ENCODE measurements at regions not wholly inside any gene's neighbourhood (a gene's known extent, or its start where the extent isn't known, plus 50 kb on each side); places are given as distances from the start of the nearest gene placed in this dataset.
A peak's percentile ranks its signal among the peaks of the same experiment; 100 is the strongest.

DNA sequence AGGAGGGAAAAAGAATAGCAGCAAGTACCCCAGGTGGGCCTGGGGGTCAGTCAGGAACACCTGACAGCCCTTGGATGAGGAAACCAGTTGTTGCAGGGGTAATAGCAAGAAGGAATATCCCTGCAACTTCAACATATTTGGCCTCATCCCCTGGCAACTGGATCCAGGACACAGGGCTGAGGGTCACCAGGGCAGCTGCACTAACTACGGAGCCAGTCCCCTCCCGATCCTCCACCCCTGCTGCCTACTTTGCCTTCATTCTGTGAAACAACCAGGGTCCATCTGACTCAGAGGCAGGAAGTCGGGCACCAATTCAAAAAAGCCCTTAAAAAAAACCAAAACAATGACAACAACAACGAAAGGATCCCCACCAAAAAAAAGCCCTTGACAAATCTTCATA lies 52.9 kb downstream of the FRMPD3 start:
- no peak for DNase-seq

DNA sequence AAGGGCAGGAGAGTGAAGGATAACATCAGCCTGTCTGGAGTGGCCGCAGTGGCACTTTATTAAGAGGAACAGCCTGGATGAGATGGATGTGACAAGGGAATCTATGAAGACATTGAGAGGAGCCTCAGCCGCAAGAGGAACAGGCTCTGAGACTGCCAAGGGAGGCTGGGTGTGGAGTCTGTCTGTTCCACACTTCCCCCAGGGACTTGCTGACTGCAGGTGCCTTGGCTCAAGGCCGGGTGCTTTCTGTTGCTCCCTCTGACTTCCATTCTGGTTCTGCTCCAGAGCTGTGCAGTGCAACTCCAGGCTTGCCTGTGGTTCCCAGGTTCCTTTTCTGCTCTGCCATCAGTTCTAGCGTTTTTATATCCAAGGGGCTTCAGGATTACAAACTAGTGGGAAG lies 54.6 kb downstream of the FRMPD3 start:
- ATAC-seq (no peak), DNase-seq (no peak)
- intact Hi-C loops (cut with micrococcal nuclease), result no loop called here

More for the DNA sequence above, 52.9 kb downstream of the FRMPD3 start:
- intact Hi-C loops (cut with micrococcal nuclease), result no loop called here
- ATAC-seq, result no peak

DNA sequence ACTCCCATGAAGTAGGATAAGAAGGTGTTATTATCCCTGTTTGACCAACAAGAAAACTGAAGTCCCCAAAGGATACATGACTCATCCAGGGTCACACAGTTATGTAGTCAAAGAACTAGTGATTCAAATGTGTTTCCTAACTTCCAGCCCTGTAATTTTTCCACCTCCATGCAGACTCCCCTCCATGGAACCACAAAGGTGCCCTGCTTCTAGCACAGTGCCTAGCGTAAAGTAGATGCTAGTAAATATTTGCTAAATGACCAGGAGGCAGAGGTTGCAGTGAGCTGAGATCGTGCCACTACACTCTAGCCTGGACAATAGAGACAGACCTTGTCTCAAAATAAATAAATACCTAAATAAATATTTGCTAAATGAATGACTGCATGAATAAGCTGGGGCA lies 55.8 kb downstream of the FRMPD3 start:
- no peak for DNase-seq
- intact Hi-C loops (cut with micrococcal nuclease), result no loop called here
- ATAC-seq, result no peak

DNA sequence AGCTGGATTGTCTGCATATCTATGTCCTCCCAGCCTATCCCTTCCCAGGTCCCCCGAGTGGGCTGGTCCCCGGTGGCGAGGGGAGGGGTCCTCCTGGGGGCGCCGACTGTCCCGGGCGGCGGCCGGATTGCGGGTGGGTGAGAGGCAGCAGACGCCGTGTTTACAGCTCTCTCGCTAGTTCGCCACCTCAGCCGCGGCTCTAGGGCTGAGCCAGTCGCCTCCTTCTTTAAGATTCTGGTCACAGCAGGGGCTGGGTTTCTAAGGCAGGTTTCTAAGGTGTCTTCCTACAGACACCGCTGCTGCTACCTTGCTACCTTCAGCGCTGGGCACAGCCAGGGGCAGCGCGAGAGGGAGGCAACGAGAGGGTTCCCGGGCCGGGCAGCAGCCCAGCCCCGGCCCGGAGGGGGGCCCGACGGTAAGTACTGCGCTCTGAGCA lies 57.2 kb downstream of the FRMPD3 start:
- no peak for ATAC-seq
- intact Hi-C loops (cut with micrococcal nuclease), result no loop called here

DNA sequence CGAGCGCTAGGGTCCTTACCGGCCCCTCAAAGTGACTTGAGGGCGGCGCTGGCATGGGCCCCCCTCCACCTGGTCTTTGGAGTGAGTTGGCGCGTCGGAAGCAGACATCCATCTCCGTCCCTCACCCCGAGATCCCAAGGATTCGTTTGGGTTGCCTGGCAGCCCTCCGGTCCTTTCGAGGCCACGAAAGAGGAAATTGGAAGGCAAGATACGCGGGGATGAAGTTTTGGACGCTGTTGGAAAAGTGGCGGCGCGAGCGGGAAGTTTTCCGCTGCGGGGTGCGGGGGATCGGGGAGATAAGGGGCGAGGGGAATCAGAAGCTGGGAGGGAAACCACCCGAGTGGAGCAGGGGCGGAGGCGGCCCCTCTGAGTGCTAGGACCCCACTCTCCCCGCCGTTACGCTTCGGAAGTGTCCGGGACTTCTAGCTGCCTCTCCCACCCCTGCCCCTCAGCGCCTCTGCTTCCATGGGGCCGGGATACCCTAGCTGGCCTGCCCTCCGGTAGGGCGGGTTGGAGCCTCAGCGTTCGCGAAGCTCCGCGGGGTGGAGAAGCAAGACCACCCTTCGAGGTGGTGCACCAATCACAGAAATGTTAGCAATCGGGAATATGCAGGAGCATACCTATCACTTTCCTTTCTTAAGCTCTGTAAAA lies 57.8 kb downstream of the FRMPD3 start:
- intact Hi-C loops (cut with micrococcal nuclease), result no loop called here
- DNase-seq, result no peak
- ATAC-seq, result no peak

More for the DNA sequence above, 57.2 kb downstream of the FRMPD3 start:
- no peak for DNase-seq

DNA sequence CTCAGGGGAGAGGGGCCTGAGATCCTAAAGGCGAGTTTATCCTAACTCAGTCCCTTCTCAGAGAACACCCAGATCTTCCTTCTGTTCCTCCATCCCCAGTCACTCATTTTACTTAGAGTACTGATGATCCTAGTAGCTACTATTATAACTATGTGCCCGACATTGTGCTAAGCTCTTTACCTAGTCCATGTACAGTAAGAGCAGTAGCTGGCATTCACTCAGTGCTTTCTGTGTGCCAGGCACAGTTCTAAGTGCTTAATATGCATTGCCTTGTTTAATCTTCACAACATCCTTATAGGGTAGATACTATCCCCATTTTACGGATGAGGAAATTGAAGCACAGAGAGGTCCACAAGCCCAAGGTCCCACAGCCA lies 58.3 kb downstream of the FRMPD3 start:
- intact Hi-C loops (cut with micrococcal nuclease), result no loop called here
- ATAC-seq (no peak), DNase-seq (no peak)

DNA sequence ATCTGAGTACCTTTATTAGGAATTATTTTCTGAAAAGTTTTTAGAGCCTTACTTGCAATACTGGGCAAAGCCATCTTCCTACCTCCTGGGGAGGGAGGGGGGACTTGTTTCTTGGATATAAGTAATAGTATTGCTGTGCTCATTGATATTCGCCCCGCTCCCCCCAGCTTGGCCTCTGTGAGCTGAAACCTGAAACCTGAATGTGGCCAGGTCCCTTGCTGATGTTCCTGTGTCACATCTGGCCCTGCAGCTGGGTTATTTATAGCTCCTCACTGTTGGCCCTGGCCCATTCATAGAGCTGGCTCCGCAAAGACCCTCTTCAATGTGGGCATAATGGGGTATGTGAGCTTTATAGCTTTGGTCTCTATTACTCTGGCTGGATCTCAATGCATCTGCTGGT lies 59.5 kb downstream of the FRMPD3 start:
- DNase-seq (no peak), ATAC-seq (no peak)
- intact Hi-C loops (cut with micrococcal nuclease), result no loop called here

DNA sequence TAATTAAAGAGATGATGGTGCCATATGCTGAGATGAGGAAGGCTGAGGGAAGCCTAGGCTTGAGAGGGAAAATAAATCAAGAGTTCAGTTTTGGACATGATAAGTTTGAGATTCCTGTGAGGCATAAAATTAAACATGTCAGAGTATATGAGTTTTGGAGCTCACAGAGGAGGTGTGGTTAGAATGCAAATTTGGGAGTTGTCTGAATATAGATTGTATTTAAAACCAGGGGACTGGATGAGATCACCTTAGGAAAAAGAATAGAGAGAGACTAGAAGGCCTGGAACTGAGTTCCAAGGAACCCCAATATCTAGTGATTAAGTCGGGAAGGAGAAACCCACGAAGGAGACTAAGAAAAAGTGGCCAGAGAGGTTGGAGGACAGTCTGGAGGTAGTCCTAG lies 65.5 kb downstream of the FRMPD3 start:
- no peak for ATAC-seq
- no peak for DNase-seq
- intact Hi-C loops (cut with micrococcal nuclease), result no loop called here

DNA sequence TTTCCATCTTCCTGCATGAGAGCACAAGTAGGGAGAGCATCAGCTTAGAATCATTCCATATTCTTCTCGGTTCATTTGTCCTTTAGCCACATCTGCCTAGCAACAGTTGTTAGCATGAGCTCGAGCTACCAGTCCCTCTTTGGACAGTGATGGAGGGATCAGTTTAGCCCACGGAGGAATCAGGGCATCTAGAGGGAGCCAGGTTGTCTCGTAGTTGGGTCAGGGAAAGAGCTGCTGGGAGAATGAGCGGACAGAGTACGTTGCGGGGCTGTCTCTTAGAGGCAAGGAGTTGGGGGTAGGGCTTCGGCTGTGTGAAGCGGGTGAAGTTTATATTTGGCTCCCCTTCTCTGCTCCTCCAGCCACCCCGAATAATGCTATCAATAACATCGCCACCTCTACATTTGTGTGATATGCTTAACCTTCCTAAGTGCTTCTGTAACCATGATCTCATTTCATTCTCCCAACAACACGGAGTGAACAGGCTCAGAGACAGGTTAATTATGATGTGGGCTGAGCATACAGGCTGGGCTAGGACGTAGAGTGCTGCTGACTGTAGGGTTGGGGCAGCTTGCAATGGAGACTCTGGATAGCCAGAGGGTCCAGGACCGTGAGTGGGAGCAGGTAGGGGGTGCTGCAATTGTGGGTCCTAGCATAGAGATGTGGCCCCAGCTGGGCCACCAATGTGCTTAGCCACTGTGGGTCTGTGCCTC lies 72.6 kb downstream of the FRMPD3 start:
- DNase-seq, result no peak
- ATAC-seq, result no peak
- intact Hi-C loops (cut with micrococcal nuclease), result no loop called here

DNA sequence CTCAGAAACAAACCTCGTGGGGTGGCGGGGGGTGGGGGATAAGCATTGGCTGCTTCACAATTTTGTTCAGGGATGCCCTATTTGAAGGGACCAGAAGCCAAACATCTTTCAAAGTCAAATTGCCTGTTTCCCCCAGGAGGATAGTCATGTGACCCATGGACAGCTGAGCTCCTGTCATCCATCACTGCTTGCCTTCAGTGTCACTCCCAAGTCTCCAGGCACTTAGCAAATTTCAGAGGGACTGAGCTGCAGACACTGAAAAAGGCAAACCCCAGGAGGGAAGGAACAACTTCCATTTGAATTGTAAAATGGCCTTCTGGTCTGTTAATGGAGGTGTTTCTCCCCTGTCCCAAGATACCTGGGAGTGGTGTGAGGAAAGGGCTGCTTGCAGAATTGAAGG lies 73.4 kb downstream of the FRMPD3 start:
- ATAC-seq (no peak), DNase-seq (no peak)
- intact Hi-C loops (cut with micrococcal nuclease), result no loop called here

DNA sequence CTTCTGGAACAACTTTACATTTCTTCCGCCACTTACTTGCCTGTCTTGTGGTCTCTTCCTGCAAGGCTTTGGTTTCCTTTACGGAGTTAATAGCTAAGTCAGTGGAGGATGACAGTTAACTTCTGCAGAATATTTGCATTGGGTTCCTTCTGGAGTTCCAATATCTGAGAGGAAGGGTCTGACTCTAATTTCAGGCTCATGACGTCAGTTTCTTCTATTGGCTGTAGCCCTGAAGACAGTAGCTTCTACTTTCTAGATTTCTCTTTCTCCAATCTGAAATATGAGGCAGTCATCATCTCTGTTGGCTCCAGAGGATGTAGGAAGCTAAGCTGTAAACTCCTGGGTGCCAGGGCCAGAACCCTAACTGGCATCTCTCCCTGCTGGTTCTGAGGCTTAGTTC lies 76.7 kb downstream of the FRMPD3 start:
- no peak for ATAC-seq
- intact Hi-C loops (cut with micrococcal nuclease), result no loop called here
- DNase-seq, result no peak

DNA sequence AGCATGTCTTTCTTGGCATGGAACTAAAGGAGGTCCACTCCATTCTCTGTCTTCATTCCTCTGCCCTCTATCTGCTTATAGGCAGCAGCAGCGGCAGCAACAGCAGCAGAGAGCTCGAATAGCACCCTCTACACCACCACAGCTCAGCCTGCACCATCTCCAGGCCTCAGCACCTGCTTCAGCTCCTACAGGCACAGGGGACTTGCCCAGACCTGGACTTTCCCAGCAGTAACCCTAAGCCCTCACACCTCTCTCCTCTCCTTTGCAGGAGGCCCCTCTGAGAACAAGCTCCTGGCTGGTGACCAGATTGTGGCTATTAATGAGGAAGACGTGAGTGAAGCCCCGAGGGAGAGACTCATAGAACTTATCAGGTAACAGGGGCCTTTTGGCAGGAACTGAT lies 80.7 kb downstream of the FRMPD3 start:
- no peak for DNase-seq
- intact Hi-C loops (cut with micrococcal nuclease), result no loop called here
- ATAC-seq, result no peak

DNA sequence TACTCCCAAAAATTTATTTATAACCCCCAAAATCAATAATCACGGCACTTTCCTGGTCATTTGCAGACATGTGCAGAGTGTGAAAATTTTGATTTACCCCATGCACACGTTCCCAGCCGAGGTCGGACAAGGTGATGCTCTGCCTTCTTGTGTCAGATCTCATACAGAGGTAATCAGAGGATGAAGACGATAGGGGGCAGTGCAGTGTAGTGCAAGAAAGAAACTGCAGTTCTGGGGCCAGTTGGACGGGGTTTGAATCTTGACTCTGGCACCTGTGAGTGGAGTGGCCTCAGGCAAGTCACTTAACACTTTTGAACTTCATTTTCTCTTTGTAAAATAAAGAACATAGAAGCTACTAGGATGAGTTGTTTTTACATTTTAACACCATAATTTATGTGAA lies 88.4 kb downstream of the FRMPD3 start:
- DNase-seq, result no peak
- intact Hi-C loops (cut with micrococcal nuclease), result no loop called here
- peak; percentile 55 for ATAC-seq

DNA sequence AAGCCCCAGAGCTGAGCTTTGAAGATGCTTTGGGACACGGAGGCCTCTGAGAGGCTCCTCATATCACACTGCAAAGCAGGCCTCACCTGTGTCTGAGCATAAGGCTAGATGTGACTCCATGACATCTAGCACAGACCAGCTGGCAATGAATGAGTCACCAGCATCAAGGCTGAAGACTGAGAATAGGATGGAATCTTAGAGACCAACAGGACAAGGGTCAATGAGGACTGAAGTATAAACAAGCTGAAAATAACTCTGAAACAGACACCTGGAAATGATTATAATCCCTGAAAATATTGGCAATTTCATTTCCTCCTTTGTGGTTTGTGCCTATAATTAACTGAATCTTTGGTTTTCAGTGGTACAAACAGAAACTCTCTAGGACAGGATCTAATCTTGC lies 87.1 kb upstream of the PRPS1 start:
- intact Hi-C loops (cut with micrococcal nuclease), result no loop called here
- ATAC-seq (no peak), DNase-seq (no peak)

DNA sequence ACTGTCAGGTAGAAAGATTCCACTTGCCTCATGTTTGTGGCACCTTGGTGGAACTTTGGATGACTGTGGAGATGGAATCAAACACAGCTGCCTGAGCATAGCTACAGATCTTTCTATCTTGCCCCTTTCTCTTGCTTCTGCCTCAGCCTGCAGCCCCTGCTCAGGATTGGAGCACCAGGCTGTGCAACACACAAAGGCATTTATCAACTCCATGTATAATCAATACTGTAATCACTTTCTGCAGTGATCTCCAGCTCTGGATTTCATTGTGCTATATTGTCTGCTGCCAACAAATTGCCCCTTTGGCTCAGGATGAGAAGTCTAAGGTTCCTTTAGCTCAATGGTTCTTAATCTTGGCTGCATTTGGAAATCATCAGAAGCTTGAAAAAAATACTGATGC lies 86.3 kb upstream of the PRPS1 start:
- no peak for DNase-seq
- intact Hi-C loops (cut with micrococcal nuclease), result no loop called here
- ATAC-seq, result no peak

DNA sequence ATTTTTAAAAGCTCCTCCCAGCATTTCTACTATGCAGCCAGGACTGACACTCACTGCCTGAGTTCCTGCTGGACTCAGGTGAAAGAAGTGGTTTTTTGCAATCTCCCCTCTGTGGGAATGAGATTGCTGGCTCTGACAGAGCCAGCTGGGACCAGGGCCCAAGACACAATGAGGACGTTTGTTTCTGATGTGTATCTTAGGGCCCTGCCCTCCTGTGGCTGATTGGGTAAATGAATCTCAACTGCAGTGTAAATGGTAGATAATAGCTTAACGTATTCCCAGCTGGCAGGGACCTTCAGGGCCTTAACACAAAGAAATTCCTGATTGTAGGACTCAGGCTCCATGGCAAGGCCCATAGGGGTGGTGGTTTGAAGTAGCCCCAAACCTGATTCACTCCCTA lies 85.8 kb upstream of the PRPS1 start:
- DNase-seq, result no peak
- intact Hi-C loops (cut with micrococcal nuclease), result no loop called here
- no peak for ATAC-seq

DNA sequence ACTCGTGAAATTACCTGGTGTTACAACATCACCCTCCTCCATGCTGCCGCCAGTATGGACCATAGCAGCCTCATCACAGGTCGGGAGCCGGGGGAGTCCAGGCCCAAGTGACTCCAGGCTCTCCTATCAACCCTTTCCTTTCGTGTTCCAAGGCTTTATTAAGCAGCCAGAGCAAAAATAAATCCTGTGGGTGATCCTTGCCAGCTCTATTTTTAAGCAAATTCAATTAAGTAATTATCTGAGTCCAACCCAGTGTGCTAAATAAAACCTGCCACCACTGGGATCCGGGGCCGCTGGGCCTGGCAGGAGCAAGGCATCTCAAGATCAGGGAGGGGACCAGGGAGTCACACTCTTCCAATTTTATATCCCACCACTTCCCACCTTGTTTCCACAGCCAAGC lies 80.7 kb upstream of the PRPS1 start:
- intact Hi-C loops (cut with micrococcal nuclease), result no loop called here
- ATAC-seq, result peak; percentile 91
- peak; percentile 36 for DNase-seq

DNA sequence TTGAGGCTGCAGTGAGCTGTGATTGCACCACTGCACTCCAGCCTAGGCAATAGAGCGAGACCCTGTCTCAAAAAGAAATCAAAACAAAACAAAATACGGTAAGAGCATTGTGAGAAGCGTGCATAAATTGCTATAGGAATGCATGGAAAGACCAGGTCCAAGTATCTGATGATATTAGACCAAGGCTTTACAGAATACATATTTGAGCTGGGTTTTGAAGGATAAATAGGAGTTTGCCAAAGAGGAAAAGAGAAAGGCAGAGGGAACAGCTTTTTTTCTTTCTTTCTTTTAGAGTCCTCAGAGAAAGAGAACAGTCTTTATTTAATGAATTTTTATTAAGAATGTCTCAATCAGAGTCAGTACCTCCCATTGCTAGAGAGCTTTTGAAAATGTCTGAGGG lies 79.5 kb upstream of the PRPS1 start:
- DNase-seq (no peak), ATAC-seq (no peak)
- intact Hi-C loops (cut with micrococcal nuclease), result no loop called here

DNA sequence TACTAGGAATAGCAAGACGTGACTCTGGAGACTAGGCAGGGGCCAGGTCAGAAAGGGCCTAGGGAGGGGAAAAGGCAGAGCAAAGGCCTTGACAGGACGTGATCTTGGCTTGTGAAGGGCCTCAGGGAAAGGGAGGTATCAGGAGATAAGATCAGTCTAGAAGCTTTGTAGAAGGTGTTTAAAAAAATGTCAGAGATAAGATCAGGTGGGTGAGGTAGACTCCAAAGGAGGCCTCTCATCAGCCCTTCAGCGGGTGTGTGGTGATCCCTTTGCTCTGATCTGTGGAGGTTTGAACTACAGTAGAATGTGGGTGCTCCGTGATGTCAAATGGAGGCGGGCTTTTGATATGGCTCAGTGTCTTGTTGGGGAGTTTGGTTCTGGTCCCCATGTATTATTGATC lies 78.8 kb upstream of the PRPS1 start:
- intact Hi-C loops (cut with micrococcal nuclease), result no loop called here
- DNase-seq, result no peak
- no peak for ATAC-seq

DNA sequence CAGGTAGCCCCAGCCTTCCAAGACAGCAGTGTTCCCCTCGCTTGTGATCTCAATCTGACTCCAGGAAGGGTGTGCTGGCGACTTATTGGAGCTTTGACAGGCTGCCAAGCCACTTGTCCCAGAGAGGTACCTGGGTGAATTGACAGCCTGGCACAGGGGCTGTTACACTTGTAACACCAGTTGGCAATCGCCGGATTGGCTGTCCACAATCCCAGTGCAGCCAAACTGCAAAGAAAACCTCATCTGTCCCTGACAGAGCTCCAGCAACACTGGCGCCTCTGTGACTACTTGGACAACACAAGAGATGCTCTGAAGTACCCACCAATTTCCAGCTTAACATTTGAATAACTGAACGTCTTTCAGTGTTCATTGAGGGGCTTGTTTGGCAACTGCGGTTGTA lies 76.8 kb upstream of the PRPS1 start:
- ATAC-seq, result peak; percentile 81
- DNase-seq, result peak; percentile 29
- intact Hi-C loops (cut with micrococcal nuclease), result no loop called here

DNA sequence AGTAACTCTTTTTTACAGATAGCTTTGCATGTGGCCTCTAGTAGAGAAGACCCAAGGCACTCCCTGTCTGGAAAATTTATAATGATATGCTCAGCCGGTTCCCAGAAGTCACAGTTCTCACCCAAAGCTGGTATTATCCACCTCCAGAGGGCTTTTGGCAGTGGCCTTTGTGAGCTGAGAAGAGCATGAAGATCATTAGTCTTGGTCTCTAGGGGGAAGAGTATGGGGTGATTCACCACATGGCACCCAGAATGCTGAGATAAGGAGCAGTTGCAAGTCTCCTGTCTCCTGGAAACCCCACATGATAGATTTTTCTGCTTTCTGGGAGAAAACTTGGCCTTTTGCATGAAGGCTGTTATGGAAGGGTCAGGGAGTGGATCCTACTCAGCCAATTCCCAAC lies 75.4 kb upstream of the PRPS1 start:
- intact Hi-C loops (cut with micrococcal nuclease), result no loop called here
- no peak for ATAC-seq
- DNase-seq, result no peak
